GM18868 (cell line): ENCODE measurements at regions not wholly inside any gene's neighbourhood (a gene's known extent, or its start where the extent isn't known, plus 50 kb on each side); places are given as distances from the start of the nearest gene placed in this dataset.

Experiments
- ATAC-seq: cut with Tn5 transposase; IDR thresholded peaks from one replicate; pipeline ENCODE4 v1.9.1; 2021; ENCODE audit warnings: mild to moderate bottlenecking, moderate library complexity; ENCODE audit not compliant: unreplicated experiment

- no peak for ATAC-seq
Measured at GRCh38 chr10:65294329-65294728, 1631.5 kb upstream of the LRRTM3 start.

DNA sequence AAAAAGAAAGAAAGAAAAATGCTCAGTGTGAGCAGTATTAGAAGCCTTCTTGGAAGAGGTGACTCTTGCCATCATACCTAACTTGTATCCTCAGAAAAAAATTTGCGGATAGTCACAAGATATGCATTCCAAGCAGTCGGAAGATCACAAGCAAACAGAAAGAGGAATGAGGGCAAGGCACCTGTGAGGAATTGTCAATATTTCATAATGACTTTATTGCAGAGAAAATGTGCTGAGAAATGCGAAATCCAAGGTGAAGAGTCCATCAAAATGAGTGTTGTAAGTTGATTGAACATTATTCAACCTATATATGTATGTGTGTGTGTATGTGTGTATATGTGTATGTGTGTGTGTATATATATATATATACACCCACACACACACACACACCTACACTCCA is 1624.7 kb upstream of the LRRTM3 start:
- no peak for ATAC-seq

GRCh38 chr10:65306201-65306600 is 1619.6 kb upstream of the LRRTM3 start:
- no peak for ATAC-seq

DNA sequence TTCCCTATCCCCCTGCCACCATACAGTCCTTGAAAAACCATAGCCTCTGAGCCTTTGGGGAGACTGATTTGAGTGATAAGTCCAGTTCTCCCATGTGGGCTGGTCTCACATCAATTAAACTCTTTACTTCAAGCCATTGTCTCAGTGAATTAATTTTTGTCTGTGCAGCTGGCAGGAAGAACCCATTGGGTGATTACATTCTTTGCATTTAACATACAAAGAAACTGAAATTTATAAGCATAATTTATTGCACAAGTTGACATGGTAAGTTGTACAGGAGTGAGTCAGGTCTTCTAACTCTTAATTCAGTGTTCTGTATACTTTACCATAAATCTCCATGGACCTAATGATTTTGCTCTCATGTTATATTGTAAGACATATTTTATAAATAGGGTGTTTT is 1613.0 kb upstream of the LRRTM3 start:
- ATAC-seq, result no peak

DNA sequence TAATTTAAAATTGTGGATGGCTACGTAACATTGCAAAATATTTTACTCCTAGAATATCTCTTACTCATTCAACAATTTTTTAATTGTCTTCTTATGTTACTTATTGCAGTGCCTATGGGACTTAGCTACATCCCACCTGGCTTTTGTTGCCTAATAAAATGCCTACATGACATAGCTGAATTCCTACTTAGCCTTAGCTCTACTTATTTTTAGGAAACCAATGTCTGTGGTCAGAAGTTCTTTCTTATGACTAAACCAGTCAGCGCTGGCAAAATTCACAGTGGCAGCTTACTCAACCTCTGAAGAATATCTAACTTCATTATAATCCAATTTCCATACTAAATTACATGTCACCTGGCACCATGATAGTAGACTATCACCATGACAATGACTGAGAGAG is 1612.4 kb upstream of the LRRTM3 start:
- ATAC-seq, result no peak

GRCh38 chr10:65314253-65314652 is 1611.6 kb upstream of the LRRTM3 start:
- no peak for ATAC-seq

DNA sequence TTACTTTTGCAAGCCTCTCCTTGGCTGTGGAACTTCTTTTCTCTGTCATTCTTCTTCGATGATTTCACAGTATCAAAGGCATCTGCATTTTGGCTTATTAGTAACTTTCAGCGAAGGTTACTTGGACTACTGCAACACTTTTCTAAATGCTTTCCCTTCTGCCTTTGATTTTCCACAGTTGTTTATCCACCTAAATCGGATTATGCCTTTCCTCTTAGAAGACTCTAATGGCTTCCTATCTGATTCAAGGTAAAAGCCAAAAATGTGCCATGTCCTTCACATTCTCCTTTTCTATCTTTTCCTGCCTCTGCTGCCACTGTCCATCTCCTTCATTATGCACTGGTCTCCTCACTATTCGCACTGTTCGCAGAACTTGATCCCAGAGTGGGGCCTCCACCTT is 1606.3 kb upstream of the LRRTM3 start:
- ATAC-seq, result no peak

DNA sequence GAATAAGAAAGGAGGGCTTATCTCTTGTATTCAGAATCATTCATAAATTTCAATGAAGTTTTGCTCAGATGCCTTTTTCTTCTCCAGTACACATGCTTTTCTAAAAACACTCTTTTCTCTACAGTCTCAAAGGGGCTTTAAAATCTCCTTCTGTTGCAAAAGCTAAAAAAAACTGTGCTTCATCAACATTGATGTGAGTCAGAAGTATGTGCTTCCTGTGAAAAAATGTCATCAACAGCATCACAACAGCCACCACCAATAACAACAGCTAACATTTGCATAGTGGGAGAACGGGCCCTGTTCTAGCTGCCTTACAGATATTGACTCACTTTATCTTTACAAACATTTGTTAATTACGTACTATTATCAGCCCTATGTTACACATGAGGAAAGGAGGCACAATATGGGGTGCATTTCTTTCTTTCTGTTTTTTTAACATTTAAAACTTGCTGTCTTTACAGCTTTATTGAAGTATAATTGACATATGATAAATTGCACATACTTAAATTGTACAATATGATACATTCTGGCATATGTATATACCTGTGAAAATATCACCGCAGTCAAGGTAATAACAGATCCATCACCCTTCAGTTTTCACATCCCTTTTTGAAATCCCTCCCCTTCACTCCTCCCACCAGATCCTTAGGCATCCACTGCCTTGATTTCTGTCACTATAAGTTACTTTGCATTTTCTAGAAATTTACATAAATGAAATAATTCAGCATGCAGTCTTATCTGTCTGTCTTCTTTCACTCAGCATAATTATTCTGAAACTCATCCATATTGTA is 1605.4 kb upstream of the LRRTM3 start:
- no peak for ATAC-seq

GRCh38 chr10:65323802-65324201 is 1602.0 kb upstream of the LRRTM3 start:
- ATAC-seq, result no peak

DNA sequence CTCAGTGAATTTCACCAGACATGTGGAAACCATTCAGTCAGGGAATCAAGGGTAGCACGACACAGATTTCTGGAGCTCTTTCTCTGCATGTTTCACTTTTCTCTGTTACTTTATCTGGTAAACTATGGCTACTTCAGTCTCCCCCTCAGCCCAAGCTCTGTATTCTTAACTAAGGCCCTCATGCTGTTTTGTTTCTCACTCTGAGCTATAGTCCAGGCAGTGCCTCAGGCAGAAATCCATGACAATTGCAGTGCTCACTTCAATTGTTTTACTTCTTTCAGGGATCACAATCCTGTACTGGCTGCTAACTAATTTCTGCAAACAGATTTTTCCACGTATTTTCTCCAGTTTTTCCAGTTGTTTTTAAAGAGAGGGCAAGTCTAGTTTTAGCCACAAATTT is 1599.9 kb upstream of the LRRTM3 start:
- no peak for ATAC-seq

DNA sequence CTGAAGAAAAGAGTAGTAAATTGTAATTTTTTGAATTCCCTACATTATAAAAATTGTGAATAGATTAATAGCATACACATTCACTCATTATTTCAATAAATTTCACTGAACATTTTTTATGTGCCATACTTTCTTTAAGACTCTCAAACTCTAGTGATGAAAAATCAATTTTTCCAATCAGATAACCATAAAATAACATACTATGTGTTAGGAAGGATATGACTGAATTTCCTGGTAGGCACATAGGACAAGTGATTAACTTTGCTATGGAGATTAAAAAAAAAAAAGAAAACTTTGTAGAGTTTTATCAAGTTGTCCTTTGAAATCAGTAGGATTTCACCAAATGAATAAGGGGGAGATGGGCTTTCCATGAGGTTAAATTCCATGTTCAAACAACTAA is 1597.3 kb upstream of the LRRTM3 start:
- no peak for ATAC-seq

DNA sequence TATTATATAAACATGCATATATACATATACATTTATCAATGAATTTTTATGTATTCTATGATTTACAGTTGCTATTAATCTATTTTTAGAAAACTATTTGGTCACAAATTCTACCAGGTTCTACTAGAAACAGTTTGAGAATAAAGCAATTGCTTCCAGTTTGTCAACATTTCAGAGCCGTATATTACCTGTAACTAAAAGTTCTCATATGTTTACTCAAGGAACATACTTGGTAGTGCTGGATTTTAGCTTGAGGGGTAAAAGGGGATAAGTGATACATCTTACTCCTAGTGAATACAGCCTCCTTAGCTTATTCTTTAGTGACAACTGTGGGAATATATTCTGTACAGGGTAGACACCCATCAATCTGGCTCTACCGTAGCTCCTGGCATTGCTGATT is 1590.5 kb upstream of the LRRTM3 start:
- no peak for ATAC-seq

GRCh38 chr10:65340340-65340739 is 1585.5 kb upstream of the LRRTM3 start:
- ATAC-seq, result no peak

DNA sequence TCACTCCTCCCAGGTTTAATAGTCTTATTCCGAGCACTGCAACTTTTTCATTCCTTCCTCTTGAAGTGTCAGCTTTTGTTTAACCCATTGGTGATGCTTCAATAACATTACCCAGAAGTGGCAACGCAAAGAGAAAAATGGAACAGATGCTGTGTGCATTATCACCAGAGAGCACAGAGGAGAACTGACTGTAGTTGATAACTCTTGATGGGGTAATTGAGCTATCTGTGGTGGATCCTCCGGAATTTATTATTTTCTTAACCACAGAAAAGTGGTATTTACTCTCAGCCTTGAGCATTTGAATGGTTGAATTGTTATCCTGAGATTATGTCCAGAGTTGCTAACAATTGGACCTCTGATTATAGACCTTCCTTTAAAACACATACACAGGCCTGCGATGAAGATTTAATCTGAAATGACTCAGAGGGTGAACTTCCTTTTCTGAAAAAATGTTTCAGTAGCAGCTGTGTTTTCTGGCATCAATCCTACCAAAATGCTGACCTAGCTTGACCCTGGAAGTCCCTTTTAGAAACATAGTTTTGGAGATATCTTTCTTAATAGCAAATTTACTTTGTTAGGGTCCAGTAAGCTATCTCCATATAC is 1584.4 kb upstream of the LRRTM3 start:
- ATAC-seq, result no peak

GRCh38 chr10:65342245-65342644 is 1583.6 kb upstream of the LRRTM3 start:
- ATAC-seq, result no peak

GRCh38 chr10:65346466-65346865 is 1579.4 kb upstream of the LRRTM3 start:
- ATAC-seq, result no peak

GRCh38 chr10:65348637-65349036 is 1577.2 kb upstream of the LRRTM3 start:
- no peak for ATAC-seq

DNA sequence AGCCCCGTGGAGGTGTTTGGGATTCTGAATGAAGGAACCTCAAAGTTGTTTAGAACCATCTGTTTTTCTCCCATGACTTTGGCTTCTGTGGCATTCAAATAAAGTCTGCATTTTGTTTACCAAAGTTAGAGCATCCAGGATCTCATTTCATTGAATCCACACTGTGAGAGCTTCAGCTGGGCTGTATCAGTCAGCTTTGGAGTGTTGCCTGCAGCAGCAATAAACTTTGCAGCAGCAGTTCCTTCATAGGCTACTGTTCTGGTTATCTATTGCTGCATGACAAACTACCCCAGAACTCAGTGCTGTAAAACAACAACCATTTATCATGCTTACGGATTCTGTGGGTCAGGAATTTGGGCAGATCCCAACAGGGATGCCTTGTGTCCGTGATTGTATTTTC is 1575.2 kb upstream of the LRRTM3 start:
- ATAC-seq, result no peak

- no peak for ATAC-seq
Measured at GRCh38 chr10:65355141-65355680, 1570.6 kb upstream of the LRRTM3 start.

GRCh38 chr10:65358565-65358964 is 1567.3 kb upstream of the LRRTM3 start:
- ATAC-seq, result peak; percentile 60

- ATAC-seq, result no peak
Measured at GRCh38 chr10:65360497-65360896, 1565.3 kb upstream of the LRRTM3 start.

GRCh38 chr10:65365878-65366277 is 1560.0 kb upstream of the LRRTM3 start:
- ATAC-seq, result no peak
